ENCODE measurements at regions not wholly inside any gene's neighbourhood (a gene's known extent, or its start where the extent isn't known, plus 50 kb on each side); places are given as distances from the start of the nearest gene placed in this dataset.

DNA sequence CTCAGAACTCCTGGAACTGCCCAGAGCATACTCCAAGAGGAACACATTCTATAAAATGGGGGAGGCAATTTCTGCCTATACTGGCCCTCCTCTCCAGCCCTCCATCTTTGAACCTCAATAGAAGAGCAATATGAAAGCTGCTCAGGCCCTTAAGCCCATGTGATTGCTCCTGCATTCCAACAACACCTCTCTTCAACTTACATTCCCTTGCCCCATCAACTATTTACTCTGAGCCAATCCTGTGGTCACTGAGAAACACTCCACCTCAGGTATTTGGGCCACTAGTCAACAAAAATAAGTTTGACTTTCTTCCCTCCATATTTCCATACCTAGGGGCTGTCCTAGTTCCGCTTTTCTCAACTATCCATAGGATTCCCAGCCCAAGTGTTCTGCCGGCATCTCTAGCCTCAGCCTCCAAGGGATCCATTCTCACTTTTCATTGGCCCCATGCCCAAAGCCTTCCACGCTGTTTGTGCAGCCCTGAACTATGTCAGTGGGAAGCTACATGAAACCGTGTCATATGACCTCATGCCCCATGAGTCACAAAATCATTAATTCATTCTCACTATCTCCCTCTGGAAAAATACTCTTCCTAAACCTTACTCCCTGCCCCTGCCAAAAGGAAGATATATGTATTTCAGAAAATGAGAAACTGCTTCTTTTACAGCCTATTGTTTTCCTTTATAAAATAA lies 61.6 kb downstream of the GJD2 start:
- TF ChIP-seq, protein P1, sequence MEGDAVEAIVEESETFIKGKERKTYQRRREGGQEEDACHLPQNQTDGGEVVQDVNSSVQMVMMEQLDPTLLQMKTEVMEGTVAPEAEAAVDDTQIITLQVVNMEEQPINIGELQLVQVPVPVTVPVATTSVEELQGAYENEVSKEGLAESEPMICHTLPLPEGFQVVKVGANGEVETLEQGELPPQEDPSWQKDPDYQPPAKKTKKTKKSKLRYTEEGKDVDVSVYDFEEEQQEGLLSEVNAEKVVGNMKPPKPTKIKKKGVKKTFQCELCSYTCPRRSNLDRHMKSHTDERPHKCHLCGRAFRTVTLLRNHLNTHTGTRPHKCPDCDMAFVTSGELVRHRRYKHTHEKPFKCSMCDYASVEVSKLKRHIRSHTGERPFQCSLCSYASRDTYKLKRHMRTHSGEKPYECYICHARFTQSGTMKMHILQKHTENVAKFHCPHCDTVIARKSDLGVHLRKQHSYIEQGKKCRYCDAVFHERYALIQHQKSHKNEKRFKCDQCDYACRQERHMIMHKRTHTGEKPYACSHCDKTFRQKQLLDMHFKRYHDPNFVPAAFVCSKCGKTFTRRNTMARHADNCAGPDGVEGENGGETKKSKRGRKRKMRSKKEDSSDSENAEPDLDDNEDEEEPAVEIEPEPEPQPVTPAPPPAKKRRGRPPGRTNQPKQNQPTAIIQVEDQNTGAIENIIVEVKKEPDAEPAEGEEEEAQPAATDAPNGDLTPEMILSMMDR (conservative IDR thresholded peaks at IDR 0.05 in 1 of 2, IDR thresholded peaks at IDR 0.05 in 1 of 2; ENCODE audit: extremely low read depth in 1 of 2, insufficient read depth in 1 of 2, low read depth in 1 of 2, low read length in 2 of 2), result no peak
- TF ChIP-seq EZH2 (IDR thresholded peaks at IDR 0.05; ENCODE audit: borderline replicate concordance, low read length), result no peak
